ENCODE measurements at regions not wholly inside any gene's neighbourhood (a gene's known extent, or its start where the extent isn't known, plus 50 kb on each side); places are given as distances from the start of the nearest gene placed in this dataset.

DNA sequence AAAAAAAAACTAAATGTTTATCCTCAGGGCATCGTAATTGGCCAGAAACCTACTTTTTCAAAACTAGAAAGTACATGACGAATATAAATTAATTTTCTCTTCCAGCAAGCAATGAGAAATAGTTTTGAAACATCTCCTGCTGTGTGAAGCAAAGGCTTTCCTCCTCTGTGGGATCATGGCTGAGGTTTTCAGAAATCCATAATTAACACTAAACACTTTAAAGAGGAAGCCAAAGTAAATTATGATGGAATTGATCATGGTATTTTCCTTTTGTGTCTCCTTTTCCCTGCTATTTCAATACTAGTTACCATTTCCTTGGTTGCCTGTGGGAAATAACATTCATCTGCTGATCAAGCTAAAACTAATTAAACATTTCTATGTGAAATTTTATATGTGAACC lies 1413.8 kb upstream of the PCDH20 start:
- TF ChIP-seq CTCF (IDR thresholded peaks at IDR 0.05): no peak
- ATAC-seq (ENCODE audit: low FRiP score) (no peak), DNase-seq (ENCODE audit: low spot score) (no peak)

GRCh38 chr13:62799931-62800436 lies 1384.3 kb upstream of the PCDH20 start:
- DNase-seq (ENCODE audit: low spot score): no peak
- no peak for TF ChIP-seq CTCF (IDR thresholded peaks at IDR 0.05)
- peak; percentile 48 for ATAC-seq (ENCODE audit: low FRiP score)

DNA sequence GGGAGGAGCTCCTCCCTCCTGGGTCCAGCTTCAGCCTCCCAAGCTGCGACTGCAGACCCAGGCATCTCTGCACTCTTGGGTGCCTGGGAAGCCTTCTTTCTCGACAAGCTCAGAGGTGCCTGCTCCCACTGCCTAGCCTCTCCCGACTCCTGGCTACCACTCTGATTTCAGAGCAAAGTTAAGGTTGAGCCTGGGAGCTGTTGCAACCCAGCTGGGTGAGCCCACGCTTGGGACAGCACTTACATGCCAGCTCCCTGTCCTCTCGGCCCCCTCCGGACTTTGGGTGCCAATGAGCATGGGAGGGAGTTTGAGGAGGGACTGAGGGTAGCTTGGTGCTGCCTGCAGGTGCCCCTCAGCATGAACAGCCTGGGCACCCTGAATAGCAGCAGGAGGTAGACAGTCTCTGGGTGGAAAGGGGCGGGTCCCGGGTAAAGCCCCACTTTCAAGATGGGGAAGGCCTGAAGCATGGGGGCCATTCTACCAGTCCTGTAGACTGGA lies 1383.4 kb upstream of the PCDH20 start:
- ATAC-seq (ENCODE audit: low FRiP score) (no peak), DNase-seq (ENCODE audit: low spot score) (no peak)
- TF ChIP-seq CTCF (IDR thresholded peaks at IDR 0.05): no peak

GRCh38 chr13:62793850-62794249 lies 1378.2 kb upstream of the PCDH20 start:
- no peak for TF ChIP-seq CTCF (IDR thresholded peaks at IDR 0.05)
- ATAC-seq (ENCODE audit: low FRiP score): no peak

GRCh38 chr13:62781866-62782265 lies 1366.2 kb upstream of the PCDH20 start:
- TF ChIP-seq CTCF (IDR thresholded peaks at IDR 0.05): no peak
- DNase-seq (ENCODE audit: low spot score) (no peak), ATAC-seq (ENCODE audit: low FRiP score) (no peak)

More at GRCh38 chr13:62793850-62794249, 1378.2 kb upstream of the PCDH20 start:
- DNase-seq (ENCODE audit: low spot score): no peak

DNA sequence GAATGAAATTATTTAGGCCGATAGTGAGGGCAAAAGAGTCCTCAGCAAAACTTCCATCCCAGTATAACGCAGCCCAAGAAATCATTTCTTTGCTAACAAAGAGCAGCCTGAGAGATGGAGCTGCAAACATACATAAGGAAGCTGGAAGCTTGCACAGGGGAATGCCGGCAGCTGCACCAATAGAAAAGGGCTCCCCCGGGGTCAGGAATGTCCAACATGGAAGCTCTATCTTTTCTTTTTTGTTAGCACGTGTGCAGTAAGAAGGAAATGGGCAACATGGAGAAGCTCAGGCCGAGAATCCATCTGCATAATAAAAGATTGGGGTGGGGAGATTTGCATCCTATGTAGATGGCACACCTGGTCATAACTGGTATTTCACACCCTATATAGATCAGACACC lies 1363.5 kb upstream of the PCDH20 start:
- DNase-seq (ENCODE audit: low spot score): no peak
- TF ChIP-seq CTCF (IDR thresholded peaks at IDR 0.05): no peak
- no peak for ATAC-seq (ENCODE audit: low FRiP score)

DNA sequence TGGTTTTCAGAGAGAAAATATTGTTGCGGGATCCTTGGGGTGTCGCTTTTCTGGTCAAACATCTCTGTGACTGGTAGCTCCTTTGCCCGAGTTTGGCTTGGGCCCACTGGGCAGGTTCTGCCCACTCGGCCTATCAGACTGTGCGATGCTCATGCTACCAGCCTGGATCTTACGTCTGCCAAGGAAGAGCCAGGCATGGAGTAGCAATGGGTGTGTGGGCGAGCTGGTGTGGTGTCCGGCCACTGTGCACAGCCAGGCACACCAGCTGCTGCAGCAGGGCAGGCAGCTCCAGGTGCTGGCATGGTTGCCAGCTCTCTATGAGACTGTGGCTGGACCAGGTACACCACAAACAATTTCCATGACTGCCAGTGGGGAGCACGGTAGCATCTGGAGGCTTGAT lies 1351.8 kb upstream of the PCDH20 start:
- no peak for TF ChIP-seq CTCF (IDR thresholded peaks at IDR 0.05)
- DNase-seq (ENCODE audit: low spot score) (no peak), ATAC-seq (ENCODE audit: low FRiP score) (no peak)

Data from omental fat pad (tissue), 3 donors.